Stomach (tissue), 8 donors: ENCODE measurements at regions not wholly inside any gene's neighbourhood (a gene's known extent, or its start where the extent isn't known, plus 50 kb on each side); places are given as distances from the start of the nearest gene placed in this dataset.

Source experiments
- DNase-seq, 2 donors: peaks; one replicate each; pipeline versions ENCODE4 v3.0.0 to v3.0.0-alpha.2; 2013 to 2019
- H3K27ac ChIP-seq, 5 donors: fragments of 200-600 bp in 4 of 5; sonication (generic) in 4 of 5; one replicate each; pipeline ENCODE4 v1.5.1; 2013 to 2019; ENCODE audit warnings: mild to moderate bottlenecking in 1 of 5, moderate library complexity in 1 of 5
- H3K27me3 ChIP-seq, 3 donors: fragments of 200-600 bp; sonication (generic); one replicate each; pipeline ENCODE4 v1.5.1; 2017 to 2019; ENCODE audit warnings: mixed run types in 1 of 3
- H3K36me3 ChIP-seq, 4 donors: fragments of 200-600 bp; sonication (generic); 1 replicate in 3 of 4; 2 replicates in 1 of 4; pipeline ENCODE4 v1.5.1; 2016 to 2019
- H3K4me1 ChIP-seq, 4 donors: fragments of 200-600 bp; sonication (generic); one replicate each; pipeline ENCODE4 v1.5.1; 2016 to 2019
- H3K4me3 ChIP-seq, 4 donors: fragments of 200-600 bp; sonication (generic) in 3 of 4; one replicate each; pipeline ENCODE4 v1.5.1; 2016 to 2019; ENCODE audit warnings: mild to moderate bottlenecking in 1 of 4
- H3K9me3 ChIP-seq, 4 donors: fragments of 200-600 bp; sonication (generic); one replicate each; pipeline ENCODE4 v1.5.1; 2016 to 2019
- CTCF ChIP-seq, 7 experiments: fragments of 450-650 bp in 4 of 7; fragments of 200-600 bp in 3 of 7; sonication (generic) in 3 of 7; IDR thresholded peaks; one replicate each; pipeline ENCODE4 v1.5.1; 2016 to 2019; ENCODE audit warnings: antibody characterized with exemption in 7 of 7, control low read depth in 2 of 7, mild to moderate bottlenecking in 1 of 7
- EP300 ChIP-seq: sonication (generic); formaldehyde crosslinking; IDR thresholded peaks from one replicate; pipeline ENCODE4 v1.6.1; 2017; ENCODE audit warnings: antibody characterized with exemption
- POLR2A ChIP-seq, 4 donors: fragments of 450-650 bp; IDR thresholded peaks; one replicate each; pipeline ENCODE4 v1.6.1; 2016; ENCODE audit warnings: antibody characterized with exemption in 4 of 4, control low read depth in 2 of 4, mild to moderate bottlenecking in 1 of 4, moderate library complexity in 1 of 4
- POLR2AphosphoS5 ChIP-seq, 3 donors: sonication (generic); formaldehyde crosslinking; IDR thresholded peaks; one replicate each; pipeline ENCODE4 v1.6.1; 2016; ENCODE audit warnings: antibody characterized with exemption in 3 of 3
- WGBS, 5 donors: extraction: QIAGEN DNeasy Blood & Tissue Kit in 3 of 5; methylation state at CpG; one replicate each; pipeline versions ENCODE4 v1.1.5 to v1.1.7; 2013 to 2018; 5-methylcytosine and 5-hydroxymethylcytosine counted together
- intact Hi-C: fragments of 100-400 bp; cut with DNase I; formaldehyde crosslinking; loops from one replicate; pipeline ENCODE4 v1.15.1; 2023; ENCODE audit warnings: low total_unique reads
- donor health status: healthy with polysubstance abuse.
- donor health status: Bipolar disorder and iron deficiency.
- donor health status: healthy.

- Histone ChIP-seq H3K27me3 (no peaks in the 10 kb centered on the region), H3K9me3 (no peaks in the 10 kb centered on the region), H3K4me1 (peaks cover 0 to 5% (median under 1%) of the 10 kb centered on the region in 4 donors), H3K27ac (peak overlapping the region; percentile 17 to 70 (median 69)), H3K4me3 (no peak overlapping the region), H3K36me3 (no peaks in the 10 kb centered on the region)
- no peak for TF ChIP-seq POLR2A (IDR thresholded peaks at IDR 0.05)
- no peak for TF ChIP-seq POLR2AphosphoS5 (IDR thresholded peaks at IDR 0.05)
- TF ChIP-seq EP300, result no peak
- no peak for TF ChIP-seq CTCF (IDR thresholded peaks at IDR 0.05)
- DNase-seq, result no peak
- WGBS, 5 donors, result 43 to 87% (median 68%) methylated on average over 2 of the region's 2 CpGs
- intact Hi-C loops, result no loop called here
These were observed 107.7 kb upstream of the TSC22D2 start for GRCh38 chr3:150300388-150300787.

- H3K27me3 ChIP-seq, result no peaks in the 10 kb centered on the region
These were observed 108.9 kb upstream of the TSC22D2 start for GRCh38 chr3:150299201-150299600.

GRCh38 chr3:150296966-150297365 is 111.1 kb upstream of the TSC22D2 start:
- DNase-seq, result no peak
- 56 to 74% (median 62%) methylated on average over 3 of the region's 3 CpGs for WGBS, 5 donors

More at GRCh38 chr3:150299201-150299600, 108.9 kb upstream of the TSC22D2 start:
- TF ChIP-seq POLR2AphosphoS5 (IDR thresholded peaks at IDR 0.05) (no peak), POLR2A (IDR thresholded peaks at IDR 0.05) (no peak), EP300 (no peak), CTCF (IDR thresholded peaks at IDR 0.05) (no peak)
- H3K4me1 ChIP-seq, result peaks cover 0 to 6% (median 2%) of the 10 kb centered on the region in 4 donors
- H3K36me3 ChIP-seq, result no peaks in the 10 kb centered on the region
- DNase-seq, result no peak
- no peaks in the 10 kb centered on the region for H3K9me3 ChIP-seq
- intact Hi-C loops, result no loop called here
- WGBS, 5 donors, result 47 to 84% (median 70%) methylated on average over 2 of the region's 2 CpGs
- no peak overlapping the region for H3K4me3 ChIP-seq
- no peak overlapping the region for H3K27ac ChIP-seq

GRCh38 chr3:150296123-150296735 is 111.9 kb upstream of the TSC22D2 start:
- TF ChIP-seq POLR2A (IDR thresholded peaks at IDR 0.05) (no peak), POLR2AphosphoS5 (IDR thresholded peaks at IDR 0.05) (no peak), EP300 (no peak), CTCF (IDR thresholded peaks at IDR 0.05) (no peak)
- no peak for DNase-seq
- Histone ChIP-seq H3K27ac (no peak overlapping the region), H3K36me3 (no peaks in the 10 kb centered on the region), H3K27me3 (no peaks in the 10 kb centered on the region), H3K9me3 (no peaks in the 10 kb centered on the region), H3K4me1 (peaks cover 0 to 6% (median 5%) of the 10 kb centered on the region in 4 donors), H3K4me3 (no peak overlapping the region)
- intact Hi-C loops, result no loop called here
- WGBS, 5 donors, result 60 to 70% (median 63%) methylated on average over 5 of the region's 5 CpGs

More at GRCh38 chr3:150296966-150297365, 111.1 kb upstream of the TSC22D2 start:
- Histone ChIP-seq H3K27ac (no peak overlapping the region), H3K27me3 (no peaks in the 10 kb centered on the region), H3K4me1 (peaks cover 0 to 6% (median 5%) of the 10 kb centered on the region in 4 donors), H3K4me3 (no peak overlapping the region), H3K9me3 (no peaks in the 10 kb centered on the region), H3K36me3 (no peaks in the 10 kb centered on the region)
- intact Hi-C loops, result no loop called here
- TF ChIP-seq CTCF (IDR thresholded peaks at IDR 0.05), result no peak
- TF ChIP-seq POLR2AphosphoS5 (IDR thresholded peaks at IDR 0.05), result no peak
- TF ChIP-seq EP300, result no peak
- no peak for TF ChIP-seq POLR2A (IDR thresholded peaks at IDR 0.05)
